Mesendoderm (in vitro differentiated cells): ENCODE measurements at regions not wholly inside any gene's neighbourhood (a gene's known extent, or its start where the extent isn't known, plus 50 kb on each side); places are given as distances from the start of the nearest gene placed in this dataset.

Source experiments
- DNase-seq: peaks from one replicate; pipeline ENCODE4 v3.0.0; 2013
- H2AK5ac ChIP-seq: 2 replicates; pipeline ENCODE4 v1.6.1; 2013; ENCODE audit warnings: low read length, inconsistent platforms
- H2BK120ac ChIP-seq: 2 replicates; pipeline ENCODE4 v1.6.1; 2013; ENCODE audit warnings: low read depth, mild to moderate bottlenecking, low read length, moderate library complexity, mixed read lengths
- H2BK15ac ChIP-seq: replicated peaks from 2 replicates; pipeline ENCODE4 v1.6.1; 2013; ENCODE audit warnings: low read depth, mild to moderate bottlenecking, moderate library complexity
- H2BK5ac ChIP-seq: 2 replicates; pipeline ENCODE4 v1.6.1; 2013; ENCODE audit warnings: low read length, inconsistent platforms
- H3K18ac ChIP-seq: 2 replicates; pipeline ENCODE4 v1.6.1; 2013; ENCODE audit warnings: mild to moderate bottlenecking, low read length, mixed read lengths
- H3K23ac ChIP-seq: one replicate; pipeline ENCODE4 v1.6.1; 2013; ENCODE audit warnings: low read length
- H3K27ac ChIP-seq: 2 replicates; pipeline ENCODE4 v1.5.1; 2013; ENCODE audit warnings: low read depth, mild to moderate bottlenecking, inconsistent platforms, low read length, moderate library complexity
- H3K27me3 ChIP-seq: 2 replicates; pipeline ENCODE4 v1.6.1; 2013; ENCODE audit warnings: low read length, control low read depth, mild to moderate bottlenecking, inconsistent platforms; ENCODE audit not compliant: insufficient read depth, poor library complexity
- H3K36me3 ChIP-seq: 2 replicates; pipeline ENCODE4 v1.6.1; 2013; ENCODE audit warnings: low read length, inconsistent platforms; ENCODE audit not compliant: control insufficient read depth, insufficient read depth
- H3K4ac ChIP-seq: one replicate; pipeline ENCODE4 v1.6.1; 2013; ENCODE audit warnings: low read depth, mild to moderate bottlenecking, low read length, moderate library complexity
- H3K4me1 ChIP-seq: 2 replicates; pipeline ENCODE4 v1.6.1; 2013; ENCODE audit warnings: low read depth, low read length, inconsistent platforms; ENCODE audit not compliant: control insufficient read depth
- H3K4me2 ChIP-seq: 2 replicates; pipeline ENCODE4 v1.6.1; 2013; ENCODE audit warnings: low read length
- H3K4me3 ChIP-seq: 2 replicates; pipeline ENCODE4 v1.5.1; 2013; ENCODE audit warnings: mild to moderate bottlenecking, low read length
- H3K56ac ChIP-seq: one replicate; pipeline ENCODE4 v1.6.1; 2013; ENCODE audit warnings: low read length
- H3K79me1 ChIP-seq: 2 replicates; pipeline ENCODE4 v1.6.1; 2013; ENCODE audit warnings: low read length, inconsistent platforms
- H3K79me2 ChIP-seq: 2 replicates; pipeline ENCODE4 v1.6.1; 2013; ENCODE audit warnings: mild to moderate bottlenecking, low read length; ENCODE audit not compliant: control insufficient read depth, insufficient read depth
- H3K9ac ChIP-seq: 2 replicates; pipeline ENCODE4 v1.6.1; 2013; ENCODE audit warnings: low read length, inconsistent platforms
- H4K5ac ChIP-seq: one replicate; pipeline ENCODE4 v1.6.1; 2013; ENCODE audit warnings: low read length
- H4K8ac ChIP-seq: one replicate; pipeline ENCODE4 v1.6.1; 2013; ENCODE audit warnings: low read depth, mild to moderate bottlenecking, control low read depth, low read length, moderate library complexity
- WGBS: extraction: QIAGEN DNeasy Blood & Tissue Kit; methylation state at CpG from one replicate; pipeline ENCODE4 v1.1.7; 2013; ENCODE audit warnings: low lambda C conversion rate, missing lambda C conversion rate; ENCODE audit not compliant: insufficient coverage; ENCODE audit errors: extremely low coverage; 5-methylcytosine and 5-hydroxymethylcytosine counted together

GRCh38 chr1:224513787-224514209, 79.2 kb upstream of the WDR26 start:
- no CpG with 5 or more reads among the region's 11 CpGs for WGBS
- Histone ChIP-seq H3K56ac (no peak overlapping the region), H3K4ac (no peak overlapping the region)

GRCh38 chr1:224517171-224517570, 82.6 kb upstream of the WDR26 start:
- H2BK5ac ChIP-seq, result no peak overlapping the region
- H2AK5ac ChIP-seq, result no peak overlapping the region
- H3K36me3 ChIP-seq, result no peaks in the 10 kb centered on the region
- H4K5ac ChIP-seq, result no peak overlapping the region
- no peak overlapping the region for H3K18ac ChIP-seq
- H3K9ac ChIP-seq, result no peak overlapping the region
- H4K8ac ChIP-seq, result no peak overlapping the region
- no peaks in the 10 kb centered on the region for H3K79me1 ChIP-seq
- no peak overlapping the region for H2BK120ac ChIP-seq
- H3K27me3 ChIP-seq, result no peaks in the 10 kb centered on the region
- H3K4me1 ChIP-seq, result no peaks in the 10 kb centered on the region
- H3K23ac ChIP-seq, result no peak overlapping the region
- H3K79me2 ChIP-seq, result no peaks in the 10 kb centered on the region
- H3K4me3 ChIP-seq, result no peak overlapping the region
- no peak overlapping the region for H3K4me2 ChIP-seq
- H3K4ac ChIP-seq, result no peak overlapping the region
- H3K27ac ChIP-seq, result no peak overlapping the region
- DNase-seq, result no peak
- no peak overlapping the region for H3K56ac ChIP-seq
- no CpG with 5 or more reads among the region's 8 CpGs for WGBS
- H2BK15ac ChIP-seq, result no peak overlapping the region

More at GRCh38 chr1:224513787-224514209, 79.2 kb upstream of the WDR26 start:
- Histone ChIP-seq H3K9ac (no peak overlapping the region), H2BK15ac (no peak overlapping the region), H4K8ac (no peak overlapping the region), H2BK5ac (no peak overlapping the region), H3K4me2 (no peak overlapping the region), H3K4me3 (no peak overlapping the region), H4K5ac (no peak overlapping the region), H3K27ac (no peak overlapping the region), H3K18ac (no peak overlapping the region), H3K23ac (no peak overlapping the region), H3K36me3 (no peaks in the 10 kb centered on the region), H2BK120ac (no peak overlapping the region), H3K79me1 (no peaks in the 10 kb centered on the region), H3K79me2 (no peaks in the 10 kb centered on the region), H3K4me1 (no peaks in the 10 kb centered on the region), H2AK5ac (no peak overlapping the region), H3K27me3 (no peaks in the 10 kb centered on the region)
- peak; percentile 85 for DNase-seq

GRCh38 chr1:224518528-224518927, 83.9 kb upstream of the WDR26 start:
- Histone ChIP-seq H3K36me3 (no peaks in the 10 kb centered on the region), H3K4ac (no peak overlapping the region), H3K23ac (no peak overlapping the region), H3K27ac (no peak overlapping the region), H4K5ac (no peak overlapping the region), H3K79me2 (no peaks in the 10 kb centered on the region), H3K18ac (no peak overlapping the region), H3K4me2 (no peak overlapping the region), H3K4me1 (no peaks in the 10 kb centered on the region), H2BK5ac (no peak overlapping the region), H3K27me3 (no peaks in the 10 kb centered on the region), H3K9ac (no peak overlapping the region), H2BK15ac (no peak overlapping the region), H3K56ac (no peak overlapping the region), H2AK5ac (no peak overlapping the region), H4K8ac (no peak overlapping the region), H3K79me1 (no peaks in the 10 kb centered on the region), H2BK120ac (no peak overlapping the region), H3K4me3 (no peak overlapping the region)
- DNase-seq, result no peak
- WGBS, result no CpG with 5 or more reads among the region's 4 CpGs

GRCh38 chr1:224519874-224520273, 85.3 kb upstream of the WDR26 start:
- no peak overlapping the region for H2BK5ac ChIP-seq
- no peak overlapping the region for H2BK120ac ChIP-seq
- H3K27me3 ChIP-seq, result no peaks in the 10 kb centered on the region
- no peak overlapping the region for H2AK5ac ChIP-seq
- no peaks in the 10 kb centered on the region for H3K4me1 ChIP-seq
- H3K23ac ChIP-seq, result no peak overlapping the region
- no peak overlapping the region for H3K4me2 ChIP-seq
- H4K5ac ChIP-seq, result no peak overlapping the region
- no peaks in the 10 kb centered on the region for H3K79me2 ChIP-seq
- no peaks in the 10 kb centered on the region for H3K79me1 ChIP-seq
- H4K8ac ChIP-seq, result no peak overlapping the region
- H3K36me3 ChIP-seq, result no peaks in the 10 kb centered on the region
- no peak overlapping the region for H3K56ac ChIP-seq
- no peak overlapping the region for H3K9ac ChIP-seq
- no peak overlapping the region for H3K4ac ChIP-seq
- H3K18ac ChIP-seq, result no peak overlapping the region
- no peak overlapping the region for H3K27ac ChIP-seq
- no peak for DNase-seq
- H3K4me3 ChIP-seq, result no peak overlapping the region
- no peak overlapping the region for H2BK15ac ChIP-seq

GRCh38 chr1:224520808-224521207, 86.2 kb upstream of the WDR26 start:
- H3K9ac ChIP-seq, result no peak overlapping the region
- H2BK120ac ChIP-seq, result no peak overlapping the region
- H2BK15ac ChIP-seq, result no peak overlapping the region
- H3K27ac ChIP-seq, result no peak overlapping the region
- no peak overlapping the region for H4K8ac ChIP-seq
- no peaks in the 10 kb centered on the region for H3K4me1 ChIP-seq
- H3K79me2 ChIP-seq, result no peaks in the 10 kb centered on the region
- no peak for DNase-seq
- H3K4me2 ChIP-seq, result no peak overlapping the region
- no peak overlapping the region for H4K5ac ChIP-seq
- no peak overlapping the region for H3K18ac ChIP-seq
- H3K4ac ChIP-seq, result no peak overlapping the region
- no peaks in the 10 kb centered on the region for H3K27me3 ChIP-seq
- H3K36me3 ChIP-seq, result no peaks in the 10 kb centered on the region
- no peak overlapping the region for H3K56ac ChIP-seq
- no peak overlapping the region for H2AK5ac ChIP-seq
- no peak overlapping the region for H2BK5ac ChIP-seq
- WGBS, result no CpG with 5 or more reads among the region's 4 CpGs
- H3K23ac ChIP-seq, result no peak overlapping the region
- H3K4me3 ChIP-seq, result no peak overlapping the region
- H3K79me1 ChIP-seq, result no peaks in the 10 kb centered on the region

GRCh38 chr1:224521904-224522734, 87.5 kb upstream of the WDR26 start:
- no peaks in the 10 kb centered on the region for H3K79me1 ChIP-seq
- no peak overlapping the region for H3K4me2 ChIP-seq
- no peaks in the 10 kb centered on the region for H3K27me3 ChIP-seq
- no peak overlapping the region for H3K4ac ChIP-seq
- H3K36me3 ChIP-seq, result no peaks in the 10 kb centered on the region
- H3K79me2 ChIP-seq, result no peaks in the 10 kb centered on the region
- H3K4me3 ChIP-seq, result no peak overlapping the region
- H4K8ac ChIP-seq, result no peak overlapping the region
- no peak overlapping the region for H3K23ac ChIP-seq
- H4K5ac ChIP-seq, result no peak overlapping the region
- H3K18ac ChIP-seq, result no peak overlapping the region
- no peak for DNase-seq
- WGBS, result no CpG with 5 or more reads among the region's 3 CpGs
- no peak overlapping the region for H2AK5ac ChIP-seq
- no peak overlapping the region for H2BK120ac ChIP-seq
- H3K9ac ChIP-seq, result no peak overlapping the region
- H3K4me1 ChIP-seq, result no peaks in the 10 kb centered on the region
- no peak overlapping the region for H3K56ac ChIP-seq
- H2BK15ac ChIP-seq, result no peak overlapping the region
- H2BK5ac ChIP-seq, result no peak overlapping the region
- no peak overlapping the region for H3K27ac ChIP-seq
